ENCODE measurements at regions not wholly inside any gene's neighbourhood (a gene's known extent, or its start where the extent isn't known, plus 50 kb on each side); places are given as distances from the start of the nearest gene placed in this dataset.

DNA sequence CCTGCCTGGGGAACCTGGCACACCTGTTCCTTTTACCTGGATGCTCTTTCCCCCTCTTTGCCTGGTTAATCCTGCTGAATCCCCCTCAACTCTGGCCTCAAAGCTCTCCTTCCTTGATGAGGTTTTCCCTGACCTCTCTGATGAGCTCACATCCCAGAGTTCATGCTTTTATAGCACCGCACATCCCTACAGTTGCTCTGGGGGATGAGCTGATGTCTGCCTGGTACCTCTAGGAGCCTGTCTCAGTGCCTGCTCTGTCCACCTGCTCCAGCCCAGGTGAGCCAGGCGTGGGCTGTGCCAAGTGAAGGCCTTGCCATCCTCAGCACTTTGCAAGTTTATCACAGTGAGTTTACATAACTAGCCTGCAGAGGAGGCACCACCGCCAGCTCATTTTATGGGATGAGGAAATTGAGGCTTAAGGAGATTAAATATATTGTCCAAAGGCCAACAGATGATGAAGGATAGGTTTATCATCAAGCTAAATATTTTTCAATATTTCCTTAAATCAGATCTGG lies 58.6 kb upstream of the TMPRSS2 start:
- DNase-seq (ENCODE audit: low spot score) = no peak

DNA sequence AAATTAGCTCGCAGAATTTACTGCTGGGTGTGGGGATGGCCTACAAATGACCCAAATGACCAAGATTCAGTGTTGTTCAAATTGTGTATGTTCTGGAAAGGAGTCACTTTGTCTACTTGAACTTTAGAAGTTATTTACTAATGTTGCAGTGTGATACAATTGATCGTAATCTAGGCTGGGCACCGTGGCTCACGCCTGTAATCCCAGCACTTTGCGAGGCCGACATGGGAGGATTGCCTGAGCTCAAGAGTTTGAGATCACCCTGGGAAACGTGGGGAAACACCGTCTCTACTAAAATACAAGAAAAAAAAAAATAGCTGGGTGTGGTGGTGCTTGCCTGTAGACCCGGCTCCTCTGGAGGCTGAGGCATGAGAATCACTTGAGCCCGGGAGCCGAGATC lies 57.6 kb upstream of the TMPRSS2 start:
- no peak for DNase-seq (ENCODE audit: low spot score)

DNA sequence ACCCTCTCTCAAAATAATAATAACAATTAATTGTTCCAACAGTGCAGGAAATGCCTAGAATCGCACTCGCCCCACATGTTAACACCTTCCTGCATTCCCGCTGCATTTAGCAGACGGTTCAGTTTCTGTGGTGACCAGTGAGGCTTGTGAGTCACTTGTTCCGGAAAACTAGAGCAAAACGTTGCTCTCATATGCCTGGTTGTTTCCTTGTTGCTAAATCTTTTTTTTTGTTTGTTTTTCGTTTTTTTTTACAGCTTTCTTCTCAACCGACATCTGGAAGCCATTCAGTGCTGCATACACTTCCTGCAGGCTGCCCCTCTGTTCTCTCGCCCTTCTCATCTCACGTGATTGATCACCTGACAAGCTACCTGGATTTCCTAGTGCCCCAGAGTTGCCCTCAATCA lies 56.9 kb upstream of the TMPRSS2 start:
- no peak for DNase-seq (ENCODE audit: low spot score)

DNA sequence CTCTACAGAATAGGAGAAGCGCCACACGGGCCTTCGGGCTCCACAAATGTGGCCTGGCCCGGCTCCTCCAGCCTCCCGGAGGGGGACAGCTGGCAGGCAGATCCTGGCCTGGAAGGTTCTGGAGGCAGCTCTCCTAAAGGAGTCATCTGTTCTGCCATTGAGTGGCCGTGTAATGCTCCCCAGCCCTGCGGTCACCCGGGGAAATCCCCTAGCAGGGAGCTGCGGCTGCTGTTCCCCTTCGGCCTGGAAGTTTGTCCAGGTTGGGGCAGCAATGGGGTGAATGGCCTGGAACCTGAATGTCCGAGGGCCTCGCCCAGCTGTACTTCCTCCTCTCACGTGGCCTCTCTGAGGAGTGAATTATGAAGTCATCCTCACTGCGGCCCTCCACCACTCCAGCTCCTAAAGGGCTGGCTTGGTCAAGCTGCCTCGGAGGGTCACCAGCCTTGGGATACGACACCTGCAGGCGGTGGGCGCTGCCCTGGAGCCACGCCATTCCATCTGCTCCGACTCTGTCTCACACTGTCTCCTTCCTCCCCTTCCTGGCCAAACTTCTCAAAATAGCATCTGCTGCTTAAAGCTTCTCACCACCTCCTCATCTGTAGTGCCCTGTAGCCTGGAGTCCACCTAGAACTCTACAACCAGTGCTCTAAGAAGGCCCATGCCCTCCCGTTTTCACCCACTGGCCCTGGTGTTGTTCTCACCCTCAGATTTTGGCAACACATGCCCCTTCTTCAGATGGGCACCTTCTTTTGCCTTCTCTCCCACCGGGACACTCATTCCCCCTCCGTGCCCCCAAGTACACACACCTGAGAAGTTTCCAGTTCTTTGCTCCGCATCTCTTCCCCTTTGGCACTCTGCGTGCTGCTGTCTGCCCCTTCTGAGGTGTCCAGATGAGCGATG lies 54.4 kb upstream of the TMPRSS2 start:
- DNase-seq (ENCODE audit: low spot score) = no peak

DNA sequence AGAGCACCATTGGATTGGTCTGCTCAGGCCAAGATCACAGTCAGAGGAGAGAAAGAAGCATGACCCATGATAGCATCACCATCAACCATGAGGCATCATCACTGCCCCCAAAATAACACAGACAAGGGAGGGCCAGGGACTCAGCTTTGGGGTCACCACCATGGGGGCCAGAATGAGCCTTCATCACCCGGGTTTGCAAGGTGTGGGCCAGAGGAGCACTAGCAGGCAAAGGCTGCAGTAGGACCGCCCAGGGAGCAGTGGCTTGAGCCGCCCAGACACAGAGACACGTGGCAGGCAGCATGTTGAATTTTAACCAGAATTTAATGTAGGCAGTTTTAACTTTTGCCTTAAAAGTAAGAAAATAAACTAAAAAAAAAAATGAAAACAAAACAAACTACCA lies 53.7 kb upstream of the TMPRSS2 start:
- DNase-seq (ENCODE audit: low spot score) = no peak

DNA sequence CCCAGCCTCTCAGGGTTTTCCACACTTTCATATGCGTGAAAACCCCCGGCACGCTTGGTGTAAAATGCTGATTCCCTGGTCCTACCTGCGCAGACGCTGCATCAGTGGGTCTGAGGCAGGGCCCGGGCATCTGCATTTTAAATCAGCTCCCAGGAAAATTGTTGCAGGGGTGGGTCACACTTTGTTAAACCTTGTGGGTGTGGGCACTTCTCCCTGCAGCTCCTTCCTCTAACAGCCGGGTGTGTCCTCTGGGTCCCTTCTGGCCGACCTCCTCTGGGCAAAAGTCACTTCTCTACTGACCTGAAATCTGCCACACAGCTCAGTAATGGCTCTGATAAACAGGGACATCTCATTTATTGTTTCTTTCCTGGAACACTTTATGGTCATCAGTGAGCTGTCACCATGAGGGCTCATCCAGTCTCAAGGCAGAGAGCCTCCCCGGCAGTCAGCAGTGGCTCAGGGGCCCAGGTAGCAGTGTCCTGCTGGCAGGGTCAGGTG lies 52.8 kb upstream of the TMPRSS2 start:
- DNase-seq (ENCODE audit: low spot score) = no peak

DNA sequence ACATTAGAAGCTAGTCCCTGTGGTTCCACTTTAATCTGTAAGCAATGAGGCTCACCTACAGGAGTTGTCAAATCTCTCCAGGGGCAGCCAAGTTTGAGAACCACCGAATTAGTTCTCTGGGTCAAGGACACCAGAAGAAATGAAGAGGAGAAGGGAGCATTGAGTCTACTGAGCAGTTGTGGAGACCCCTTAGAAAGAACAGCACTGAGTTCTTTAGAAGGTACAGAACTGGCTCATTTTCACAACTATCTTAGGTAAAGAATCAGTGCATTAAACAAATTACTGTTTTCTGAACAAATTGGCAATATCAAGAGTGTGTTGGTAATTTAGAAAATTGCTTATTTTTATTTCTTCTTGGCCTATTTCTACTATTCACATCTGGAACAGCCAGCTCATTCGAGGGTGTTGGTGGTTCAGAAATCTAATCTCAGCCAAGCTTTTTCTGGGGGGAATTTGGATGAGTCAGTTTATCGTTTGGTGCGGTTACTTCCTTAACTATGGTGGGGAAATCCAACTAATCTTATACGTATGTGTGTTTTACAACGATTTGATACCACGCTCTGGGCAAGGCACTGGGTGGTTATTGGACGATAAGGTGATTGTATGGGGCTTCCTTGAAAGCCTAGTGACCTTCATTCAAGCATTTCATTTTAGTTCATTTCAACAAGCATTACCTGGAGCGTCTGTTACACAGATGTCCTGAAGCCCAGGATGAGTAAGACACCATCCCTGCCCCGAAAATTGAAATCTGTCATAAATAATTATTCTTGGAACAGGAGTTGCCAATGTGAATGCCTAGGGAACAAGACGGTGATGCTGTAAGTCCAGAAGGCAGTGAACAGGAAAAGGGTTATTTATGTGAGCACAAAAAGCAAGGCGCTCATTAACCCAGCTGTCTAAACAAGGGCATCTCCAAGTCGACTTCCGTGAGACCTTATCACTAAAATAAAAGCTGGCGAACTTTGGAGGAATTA lies 52.0 kb upstream of the TMPRSS2 start:
- DNase-seq (ENCODE audit: low spot score) = no peak

DNA sequence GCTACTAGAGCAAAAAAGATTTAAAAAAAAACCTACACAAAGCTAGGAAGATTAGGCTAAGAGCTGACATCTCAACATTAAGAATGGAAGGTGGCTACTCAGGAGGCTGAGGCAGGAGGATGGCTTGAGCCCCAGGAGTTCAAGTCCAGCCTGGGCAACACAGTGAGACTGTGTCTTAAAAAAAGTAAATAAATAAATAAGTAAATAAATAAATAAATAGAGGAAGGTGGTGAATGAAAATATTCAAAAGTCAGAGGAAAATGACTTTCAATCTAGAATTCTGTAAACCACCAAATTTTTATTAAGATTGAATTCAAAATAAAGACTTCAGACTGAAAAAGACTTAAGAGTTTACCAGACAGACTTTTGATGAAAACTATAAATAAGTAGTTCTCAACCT lies 50.9 kb upstream of the TMPRSS2 start:
- no peak for DNase-seq (ENCODE audit: low spot score)

DNA sequence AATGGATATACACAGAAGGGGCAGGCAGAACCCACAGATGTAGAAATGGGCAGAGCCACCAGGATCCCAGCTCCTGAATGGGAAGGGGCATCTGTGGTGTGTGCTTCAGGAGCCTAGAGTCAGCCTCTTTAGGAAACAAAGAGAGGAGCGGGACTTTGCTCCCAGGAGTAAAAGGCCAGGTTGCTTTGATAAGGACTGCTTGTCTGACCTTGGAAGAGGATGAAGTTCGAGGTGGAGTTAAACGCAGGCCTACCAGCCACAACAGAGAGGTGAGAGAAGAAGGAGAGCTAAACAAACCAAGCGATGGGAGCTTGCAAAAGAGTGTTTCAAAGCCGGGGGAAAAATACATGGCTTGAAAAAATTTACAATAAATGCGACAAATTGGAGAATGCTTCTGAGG lies 49.9 kb upstream of the TMPRSS2 start:
- no peak for DNase-seq (ENCODE audit: low spot score)
